Coronary artery (tissue), 2 donors: ENCODE measurements at regions not wholly inside any gene's neighbourhood (a gene's known extent, or its start where the extent isn't known, plus 50 kb on each side); places are given as distances from the start of the nearest gene placed in this dataset.
A peak's percentile ranks its signal among the peaks of the same experiment; 100 is the strongest.

Experiments used
- DNase-seq: peaks from one replicate; pipeline ENCODE4 v3.0.0-alpha.2; 2017; ENCODE audit warnings: low spot score
- H3K27ac ChIP-seq, 2 donors: fragments of 200-600 bp; sonication (generic); one replicate each; pipeline ENCODE4 v1.5.1; 2016 to 2019
- H3K4me3 ChIP-seq: fragments of 200-600 bp; sonication (generic); 2 replicates; pipeline ENCODE4 v1.5.1; 2016; ENCODE audit warnings: mild to moderate bottlenecking, moderate library complexity
- TF ChIP-seq, protein P1 (sequence below): fragments of 200-600 bp; sonication (generic); IDR thresholded peaks from one replicate; pipeline ENCODE4 v1.5.1; 2019; ENCODE audit warnings: antibody characterized with exemption

DNA sequence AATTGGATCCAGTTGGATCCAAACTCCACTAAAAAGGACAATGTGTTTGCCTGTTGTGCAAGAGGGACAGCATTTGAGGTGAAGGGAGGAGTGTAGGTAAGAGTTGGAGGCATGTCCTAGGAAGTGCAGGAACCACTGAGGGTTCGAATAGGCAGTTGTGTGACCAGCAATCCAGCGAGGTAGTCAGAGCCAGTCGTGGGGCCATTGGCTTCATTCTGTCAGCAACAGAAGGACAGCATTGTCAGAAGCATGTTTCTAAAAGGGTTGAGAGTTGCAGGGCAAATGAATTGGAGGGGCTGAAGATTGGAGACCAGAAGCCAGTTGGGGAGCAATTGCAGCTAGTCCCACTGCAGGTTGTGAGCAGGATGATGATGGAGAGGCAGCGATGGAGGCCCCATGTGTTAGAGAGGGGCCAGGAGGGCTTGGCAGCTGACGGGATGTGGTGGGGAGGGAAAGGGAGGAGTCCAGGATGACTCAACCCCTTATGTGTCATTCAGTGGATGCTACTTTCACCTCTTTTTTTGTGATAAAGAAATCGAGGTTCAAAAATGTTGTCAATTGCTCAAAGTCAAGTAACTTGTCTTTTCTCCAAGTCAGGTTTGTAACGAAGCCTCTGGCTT, 96.7 kb upstream of the SIX3 start:
- DNase-seq: peak; percentile 12
- TF ChIP-seq, protein P1, sequence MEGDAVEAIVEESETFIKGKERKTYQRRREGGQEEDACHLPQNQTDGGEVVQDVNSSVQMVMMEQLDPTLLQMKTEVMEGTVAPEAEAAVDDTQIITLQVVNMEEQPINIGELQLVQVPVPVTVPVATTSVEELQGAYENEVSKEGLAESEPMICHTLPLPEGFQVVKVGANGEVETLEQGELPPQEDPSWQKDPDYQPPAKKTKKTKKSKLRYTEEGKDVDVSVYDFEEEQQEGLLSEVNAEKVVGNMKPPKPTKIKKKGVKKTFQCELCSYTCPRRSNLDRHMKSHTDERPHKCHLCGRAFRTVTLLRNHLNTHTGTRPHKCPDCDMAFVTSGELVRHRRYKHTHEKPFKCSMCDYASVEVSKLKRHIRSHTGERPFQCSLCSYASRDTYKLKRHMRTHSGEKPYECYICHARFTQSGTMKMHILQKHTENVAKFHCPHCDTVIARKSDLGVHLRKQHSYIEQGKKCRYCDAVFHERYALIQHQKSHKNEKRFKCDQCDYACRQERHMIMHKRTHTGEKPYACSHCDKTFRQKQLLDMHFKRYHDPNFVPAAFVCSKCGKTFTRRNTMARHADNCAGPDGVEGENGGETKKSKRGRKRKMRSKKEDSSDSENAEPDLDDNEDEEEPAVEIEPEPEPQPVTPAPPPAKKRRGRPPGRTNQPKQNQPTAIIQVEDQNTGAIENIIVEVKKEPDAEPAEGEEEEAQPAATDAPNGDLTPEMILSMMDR: no peak
- no peak overlapping the region for H3K4me3 ChIP-seq
- H3K27ac ChIP-seq: no peak overlapping the region

DNA sequence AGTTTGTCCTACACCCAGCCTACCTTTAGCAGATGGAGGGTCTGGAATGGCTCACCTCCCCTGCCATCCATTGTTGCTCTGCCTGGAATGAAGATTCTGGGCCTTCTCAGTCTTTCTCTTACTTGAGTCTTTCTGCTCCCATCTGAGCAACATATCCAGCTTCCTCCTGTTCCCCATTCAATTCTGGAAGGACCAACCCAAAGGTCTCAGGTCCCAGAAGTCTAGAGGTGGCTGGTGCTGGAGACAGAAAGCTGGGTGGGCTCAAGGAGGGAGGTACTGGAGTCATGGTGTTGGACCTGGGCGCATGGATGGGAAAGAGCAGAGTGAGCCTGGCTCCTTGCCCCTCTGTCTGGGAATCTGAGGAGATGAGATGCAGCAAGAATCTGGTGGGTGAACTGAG, 93.5 kb upstream of the SIX3 start:
- DNase-seq: peak; percentile 43
- Histone ChIP-seq H3K27ac (no peak overlapping the region), H3K4me3 (no peak overlapping the region)
- TF ChIP-seq, protein P1: no peak

DNA sequence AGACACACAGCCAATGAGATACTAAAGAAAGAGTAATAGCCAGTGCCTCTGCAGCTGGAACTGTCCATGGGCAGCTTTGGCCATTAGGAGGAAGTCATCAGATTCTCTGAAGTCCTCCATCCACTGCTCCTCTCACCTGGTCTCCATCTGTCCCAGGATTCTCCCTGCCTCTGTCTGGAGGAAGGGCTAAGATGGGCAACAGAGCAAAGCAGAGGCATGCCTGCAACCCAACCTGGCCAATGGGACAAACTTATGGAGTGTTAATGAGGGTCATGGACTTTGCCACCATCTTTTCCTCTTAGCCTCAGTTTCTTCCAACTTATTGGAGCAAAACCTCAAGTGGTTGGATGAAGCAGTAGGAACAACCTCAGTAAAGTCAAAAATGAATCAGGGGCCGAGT, 91.5 kb upstream of the SIX3 start:
- no peak overlapping the region for H3K27ac ChIP-seq
- H3K4me3 ChIP-seq: no peak overlapping the region
- DNase-seq: peak; percentile 16
- TF ChIP-seq, protein P1: no peak

DNA sequence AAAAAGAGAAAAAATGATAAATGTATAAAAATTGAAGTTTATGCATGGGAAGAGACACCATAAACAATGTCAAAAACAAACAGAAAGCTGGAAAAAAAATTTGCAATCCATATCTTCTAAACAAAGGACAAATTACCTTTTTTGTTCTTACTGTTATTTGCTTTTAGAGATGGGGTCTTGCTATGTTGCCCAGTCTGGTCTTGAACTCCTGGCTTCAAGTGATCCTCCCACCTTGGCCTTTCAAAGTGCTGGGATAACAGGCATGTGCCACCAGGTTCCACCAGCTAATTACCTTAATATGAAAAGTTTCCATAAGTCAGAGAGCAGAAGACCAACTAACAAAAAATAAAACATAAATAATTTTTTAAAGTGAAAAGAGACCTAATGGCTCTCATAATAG, 90.0 kb upstream of the SIX3 start:
- TF ChIP-seq, protein P1: no peak
- Histone ChIP-seq H3K27ac (no peak overlapping the region), H3K4me3 (no peak overlapping the region)
- DNase-seq: no peak

DNA sequence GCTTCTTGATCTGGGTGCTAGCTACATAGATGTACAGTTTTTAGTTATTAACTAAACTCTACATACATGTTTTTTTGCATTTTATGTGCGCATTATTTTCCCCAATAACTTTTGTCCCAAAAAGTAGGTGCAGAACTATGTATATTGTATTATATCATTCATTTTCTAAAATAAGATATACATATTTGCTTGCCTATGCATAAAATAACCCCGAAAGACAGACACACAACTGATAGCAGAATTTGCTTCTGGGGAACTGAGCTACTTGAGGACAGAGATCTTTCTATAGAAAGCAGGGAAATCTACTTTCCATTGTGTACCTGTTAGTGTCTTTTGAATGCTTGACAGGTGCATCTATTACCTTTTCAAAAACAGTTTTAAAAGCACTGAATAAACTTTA, 88.9 kb upstream of the SIX3 start:
- Histone ChIP-seq H3K4me3 (no peak overlapping the region), H3K27ac (no peak overlapping the region)
- TF ChIP-seq, protein P1: no peak
- DNase-seq: no peak

DNA sequence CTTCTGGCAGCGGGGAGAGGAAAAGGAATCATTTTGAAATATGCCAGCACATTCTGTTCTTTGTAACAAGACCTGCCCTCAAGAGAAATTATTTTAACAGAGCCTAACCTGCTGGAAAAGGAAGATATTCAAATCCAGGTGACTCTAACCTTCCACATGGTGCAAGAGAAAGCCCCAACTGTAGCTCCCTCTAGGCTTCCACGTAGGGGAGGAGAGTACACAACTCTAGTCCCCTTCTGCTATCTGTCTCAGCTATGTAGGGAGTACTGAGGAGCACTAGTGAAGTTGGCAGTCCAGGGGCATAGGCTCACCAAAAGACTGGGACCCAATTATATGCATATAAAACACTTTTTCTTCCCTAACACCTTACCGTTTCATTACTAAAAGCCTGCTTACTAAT, 82.2 kb upstream of the SIX3 start:
- no peak overlapping the region for H3K4me3 ChIP-seq
- H3K27ac ChIP-seq: no peak overlapping the region
- TF ChIP-seq, protein P1: no peak
- DNase-seq: no peak

DNA sequence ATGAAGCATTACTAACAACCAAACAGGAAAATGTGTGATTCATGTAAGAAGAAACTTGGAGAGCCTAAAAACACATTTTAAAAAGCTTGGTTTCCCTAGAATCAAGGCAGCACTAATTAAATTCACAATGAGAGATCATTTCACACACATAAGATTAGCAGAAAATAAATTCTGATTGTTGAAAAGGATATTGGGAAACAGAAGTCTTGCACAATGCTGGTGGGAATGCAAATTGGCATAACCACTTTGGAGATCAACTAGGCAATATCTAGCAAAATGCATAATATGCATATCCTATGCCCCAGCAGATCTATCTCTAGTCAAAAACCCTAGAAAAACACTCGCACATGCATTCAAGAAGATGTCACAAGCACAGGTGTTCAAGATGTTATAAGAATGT, 75.3 kb upstream of the SIX3 start:
- Histone ChIP-seq H3K4me3 (no peak overlapping the region), H3K27ac (no peak overlapping the region)
- DNase-seq: no peak
- TF ChIP-seq, protein P1: no peak
